HG02623 (cell line): ENCODE measurements at regions not wholly inside any gene's neighbourhood (a gene's known extent, or its start where the extent isn't known, plus 50 kb on each side); places are given as distances from the start of the nearest gene placed in this dataset.

Source experiments
- ATAC-seq: cut with Tn5 transposase; IDR thresholded peaks from one replicate; pipeline ENCODE4 v1.9.1; 2021; ENCODE audit warnings: moderate library complexity; ENCODE audit not compliant: unreplicated experiment

GRCh38 chr4:11342401-11342800 is 86.3 kb downstream of the HS3ST1 start:
- no peak for ATAC-seq

- peak; percentile 34 for ATAC-seq
Observed at GRCh38 chr4:11341337-11342043, 87.2 kb downstream of the HS3ST1 start.

DNA sequence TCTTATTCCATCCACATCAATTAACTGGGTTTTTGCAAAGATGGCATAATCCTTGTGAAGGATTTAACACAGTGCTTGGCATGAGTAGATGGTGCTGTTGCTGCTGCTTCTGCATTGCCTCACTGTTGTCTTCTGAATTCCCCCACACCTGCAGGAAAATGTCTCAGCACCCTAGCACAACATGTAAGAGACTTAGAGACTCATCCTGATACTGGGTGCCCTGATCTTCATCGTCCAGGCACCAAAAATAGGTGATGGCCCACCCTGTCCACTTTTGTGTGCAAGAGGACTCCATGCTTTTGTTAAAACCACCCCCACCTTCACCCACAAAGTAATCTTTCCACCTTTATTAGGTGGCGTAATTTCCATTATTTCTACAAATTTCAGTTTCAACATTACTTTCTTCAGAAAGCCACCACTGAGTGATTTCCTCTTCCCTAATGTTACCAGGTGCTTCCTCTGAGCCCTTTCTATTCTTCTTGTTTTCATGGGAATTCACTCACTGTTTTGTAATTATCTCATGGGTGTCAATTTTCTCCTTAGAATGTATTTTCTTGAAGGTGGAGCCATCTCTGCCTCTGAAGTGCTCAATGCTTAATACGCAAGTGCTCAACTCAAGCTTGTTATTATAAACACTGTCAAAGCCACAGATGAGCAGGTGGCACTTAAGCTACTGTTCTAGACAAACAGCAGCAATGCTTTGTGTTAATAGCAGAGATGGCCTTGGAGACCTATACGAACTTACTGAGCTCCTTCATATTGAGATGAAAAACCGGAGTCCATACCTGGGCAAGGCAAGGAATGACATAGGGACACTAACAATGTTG is 89.5 kb downstream of the HS3ST1 start:
- ATAC-seq, result peak; percentile 44

- no peak for ATAC-seq
Observed at GRCh38 chr4:11337287-11337686, 91.4 kb downstream of the HS3ST1 start.

- no peak for ATAC-seq
Observed at GRCh38 chr4:11336435-11336834, 92.3 kb downstream of the HS3ST1 start.

DNA sequence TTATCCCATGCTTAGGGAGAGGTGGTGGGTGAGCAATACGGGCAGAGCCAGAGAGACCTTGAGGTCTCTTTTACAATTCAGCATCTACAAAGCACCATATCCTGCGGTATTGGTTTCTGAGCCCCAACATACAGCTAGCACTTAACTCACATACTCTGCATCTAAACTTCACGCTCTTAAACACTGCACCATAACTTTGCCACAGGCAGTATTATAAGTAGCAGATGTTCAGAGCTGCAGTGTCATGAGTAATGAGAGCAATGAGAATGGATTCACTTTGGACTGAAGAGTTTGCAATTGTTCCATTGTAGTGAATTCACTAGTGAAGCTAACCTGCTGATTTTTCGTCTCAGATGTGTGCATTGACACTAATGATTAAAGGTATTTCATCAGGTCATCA is 93.8 kb downstream of the HS3ST1 start:
- ATAC-seq, result no peak

DNA sequence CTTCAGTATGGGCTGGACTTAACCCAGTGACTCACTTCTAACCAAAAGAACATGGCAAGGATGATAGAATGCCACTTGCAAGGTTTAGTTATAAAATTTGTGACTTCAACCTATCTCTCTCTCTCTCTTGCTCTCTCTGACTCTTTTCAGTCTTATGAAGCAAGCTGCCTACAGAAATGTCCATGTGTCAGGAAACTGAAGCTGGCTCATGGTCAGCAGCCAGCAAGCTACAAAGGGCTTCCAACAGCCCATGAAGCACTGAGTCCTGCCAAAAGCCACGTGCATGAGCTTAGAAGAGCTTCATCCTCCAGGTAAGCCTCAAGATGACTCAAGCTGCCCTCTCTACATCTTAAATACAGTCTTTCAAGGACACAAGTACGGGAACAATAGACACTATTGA is 100.3 kb downstream of the HS3ST1 start:
- ATAC-seq, result no peak

DNA sequence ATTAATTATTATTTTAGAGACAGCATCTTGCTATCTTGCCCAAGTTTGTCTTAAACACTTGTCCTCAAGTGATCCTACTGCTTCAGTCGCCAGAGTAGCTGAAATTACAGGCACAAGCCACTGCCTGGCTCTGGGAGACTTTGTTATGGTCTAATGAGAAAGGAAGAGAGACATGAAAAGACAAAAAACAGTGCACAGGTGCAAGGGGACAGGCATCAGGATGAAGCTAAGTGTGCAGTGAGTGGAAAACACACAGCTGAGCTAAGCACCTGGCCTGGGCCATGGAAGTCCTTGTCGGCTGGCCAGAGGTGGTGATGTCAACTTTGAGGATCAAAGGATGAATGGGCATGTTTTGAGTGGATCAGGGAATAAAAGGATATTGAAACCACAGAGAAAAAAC is 102.7 kb downstream of the HS3ST1 start:
- no peak for ATAC-seq

DNA sequence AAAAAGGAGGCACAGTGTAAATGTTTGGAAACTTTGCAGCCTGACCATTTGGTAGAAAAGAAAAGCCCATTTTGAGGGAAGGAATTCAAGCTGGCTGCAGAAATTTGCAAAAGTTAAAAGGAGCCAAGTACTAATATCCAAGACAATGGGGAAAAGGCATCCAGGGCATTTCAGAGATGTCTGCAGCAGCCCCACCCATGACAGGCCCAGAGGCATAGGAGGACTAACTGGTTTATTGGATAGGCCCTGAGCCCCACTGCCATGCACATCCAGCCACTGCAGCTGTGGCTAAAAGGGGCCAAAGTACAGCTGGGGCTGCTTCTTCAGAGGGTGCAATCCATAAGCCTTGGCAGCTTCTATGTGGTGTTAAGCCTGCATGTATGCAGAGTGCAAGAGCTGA is 104.9 kb downstream of the HS3ST1 start:
- no peak for ATAC-seq

- no peak for ATAC-seq
Observed at GRCh38 chr4:11313157-11313943, 115.3 kb downstream of the HS3ST1 start.

GRCh38 chr4:11312389-11312788 is 116.3 kb downstream of the HS3ST1 start:
- no peak for ATAC-seq

DNA sequence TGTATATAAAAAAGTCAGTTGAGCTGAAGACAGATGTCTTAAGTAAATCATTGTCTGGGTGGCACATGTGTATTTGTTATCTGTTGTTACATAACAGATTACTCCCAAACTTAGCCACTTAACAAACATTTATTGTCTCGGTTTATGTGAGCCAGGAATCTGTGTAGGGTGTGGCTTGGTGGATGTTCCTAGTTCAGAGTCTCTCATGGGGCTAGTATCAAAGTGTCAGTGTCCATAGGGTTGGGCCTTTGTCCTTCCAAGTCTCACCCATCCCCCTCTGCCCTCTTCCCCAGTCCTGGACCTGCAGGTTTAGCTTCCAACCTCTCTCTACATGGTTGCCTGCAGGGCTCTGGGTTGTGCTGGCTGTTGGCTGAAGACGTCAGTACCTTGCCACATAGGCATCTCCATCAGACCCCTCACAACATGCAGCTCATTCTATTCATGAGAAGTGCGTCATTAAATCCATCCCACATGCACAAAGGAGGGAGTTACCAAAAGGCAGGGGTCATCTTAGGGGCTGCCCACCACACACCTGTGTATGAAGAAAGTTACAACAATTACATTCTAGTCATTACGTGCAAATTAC is 127.5 kb downstream of the HS3ST1 start:
- no peak for ATAC-seq

DNA sequence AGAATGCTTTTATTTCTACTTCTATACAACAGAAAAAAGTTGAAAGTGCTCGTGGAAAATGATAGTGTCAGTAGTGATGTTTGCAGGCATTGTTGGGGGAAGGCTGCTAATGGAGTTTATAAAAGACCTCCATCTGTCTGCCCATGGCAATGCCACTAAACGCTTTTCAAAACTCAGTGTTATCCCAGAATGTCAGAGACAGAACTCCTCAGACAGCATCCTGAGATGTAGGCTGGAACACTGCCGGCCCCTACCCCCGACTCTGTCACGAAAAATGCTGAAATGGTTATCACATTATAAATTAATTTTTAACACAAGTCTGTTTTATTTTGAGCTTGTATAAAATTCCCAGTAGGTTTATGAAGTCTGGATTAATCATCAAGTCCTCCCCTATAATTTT is 128.9 kb downstream of the HS3ST1 start:
- ATAC-seq, result no peak

- ATAC-seq, result no peak
Observed at GRCh38 chr4:11299016-11299415, 129.7 kb downstream of the HS3ST1 start.

DNA sequence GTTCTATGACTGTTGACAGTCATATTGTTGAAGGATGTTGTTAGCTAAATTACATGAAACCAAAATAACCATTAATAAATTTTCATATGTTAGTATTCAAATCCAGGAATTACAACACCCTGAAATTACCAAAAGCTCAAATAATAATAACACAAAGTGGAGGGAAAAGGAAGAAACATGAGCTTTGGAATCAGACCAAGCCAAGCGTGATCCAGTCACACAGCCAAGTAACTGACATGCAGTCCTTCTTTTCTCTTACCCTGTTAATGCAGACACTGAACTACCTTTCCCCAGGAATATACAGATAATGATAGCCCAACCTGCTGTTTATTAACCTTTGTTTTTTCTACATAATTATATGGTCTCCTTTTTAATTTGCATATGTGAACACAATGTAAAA is 130.2 kb downstream of the HS3ST1 start:
- ATAC-seq, result no peak

- no peak for ATAC-seq
Observed at GRCh38 chr4:11297627-11298026, 131.1 kb downstream of the HS3ST1 start.

DNA sequence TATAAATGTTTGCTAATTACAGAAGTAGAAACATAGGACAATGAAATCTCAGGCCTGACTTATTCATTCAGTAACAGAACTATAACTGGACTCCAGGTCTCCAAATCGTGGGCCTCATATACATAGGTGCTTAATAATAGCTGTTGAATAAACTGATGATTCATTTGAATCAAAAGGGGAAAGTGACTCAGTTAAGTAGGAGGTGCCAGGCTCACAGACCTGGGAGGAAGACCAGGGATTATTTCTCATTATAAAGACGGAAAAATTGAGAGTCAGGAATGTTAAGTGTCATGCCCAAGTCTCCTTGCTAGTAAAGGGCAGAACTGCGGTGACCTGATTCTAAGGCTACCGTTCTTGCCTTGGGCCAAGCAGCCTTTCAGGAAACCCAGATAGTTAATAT is 131.5 kb downstream of the HS3ST1 start:
- ATAC-seq, result no peak

DNA sequence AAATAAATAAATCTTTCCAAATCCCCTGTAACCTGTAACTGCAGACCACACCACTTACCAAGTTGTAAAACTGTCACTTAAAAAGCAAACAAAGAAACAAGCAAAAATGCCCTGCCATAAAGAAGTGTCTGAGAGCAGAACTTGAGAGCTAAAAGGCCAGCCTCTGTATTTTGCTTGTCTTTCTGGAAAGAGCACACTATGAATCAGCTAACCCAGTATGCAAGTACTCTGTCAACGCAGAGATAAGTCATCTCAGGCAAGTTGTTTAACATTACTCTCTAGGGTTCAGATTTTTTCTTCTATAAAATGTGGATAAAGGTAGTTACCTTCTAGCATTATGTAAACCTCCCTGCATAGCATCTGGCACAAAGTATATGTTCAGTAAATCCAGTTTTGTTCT is 134.8 kb downstream of the HS3ST1 start:
- ATAC-seq, result no peak

DNA sequence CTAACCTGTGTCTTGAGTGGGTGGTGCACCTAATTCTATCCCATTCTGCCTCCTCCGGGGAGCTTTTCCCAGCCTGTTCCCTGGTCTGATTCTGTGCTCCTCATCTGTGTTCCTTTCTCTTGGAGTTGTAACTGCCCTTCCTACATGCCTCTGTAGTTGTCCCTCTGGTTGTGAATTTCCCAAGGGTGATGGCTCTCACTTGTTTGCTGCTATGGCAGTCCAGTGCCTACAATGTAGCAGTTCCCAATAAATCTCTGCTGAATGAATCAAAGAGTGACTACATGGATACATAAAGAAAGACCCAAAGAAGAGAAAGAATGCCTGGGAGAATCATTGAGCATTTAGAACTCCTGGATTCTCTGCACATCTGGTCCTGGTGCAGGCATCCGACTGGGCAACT is 141.6 kb downstream of the HS3ST1 start:
- ATAC-seq, result no peak

DNA sequence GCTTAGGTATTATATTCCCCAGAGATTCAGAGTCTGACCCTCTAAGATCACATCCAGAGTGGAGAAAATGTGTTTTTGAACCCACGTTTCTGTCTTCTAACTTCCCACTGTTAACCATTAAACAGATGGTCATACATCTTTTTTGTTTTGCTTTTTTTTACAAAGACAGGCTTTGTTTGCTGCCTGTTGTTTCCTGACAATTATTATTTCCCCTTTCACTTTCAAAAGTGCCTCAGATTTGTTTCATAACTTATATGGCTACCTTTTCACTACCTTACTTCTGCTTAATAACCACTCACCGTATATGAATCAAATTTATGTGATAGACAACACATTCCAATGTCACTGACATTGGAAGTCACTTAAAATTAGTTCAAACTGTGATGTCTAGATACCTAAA is 142.2 kb downstream of the HS3ST1 start:
- peak; percentile 82 for ATAC-seq

DNA sequence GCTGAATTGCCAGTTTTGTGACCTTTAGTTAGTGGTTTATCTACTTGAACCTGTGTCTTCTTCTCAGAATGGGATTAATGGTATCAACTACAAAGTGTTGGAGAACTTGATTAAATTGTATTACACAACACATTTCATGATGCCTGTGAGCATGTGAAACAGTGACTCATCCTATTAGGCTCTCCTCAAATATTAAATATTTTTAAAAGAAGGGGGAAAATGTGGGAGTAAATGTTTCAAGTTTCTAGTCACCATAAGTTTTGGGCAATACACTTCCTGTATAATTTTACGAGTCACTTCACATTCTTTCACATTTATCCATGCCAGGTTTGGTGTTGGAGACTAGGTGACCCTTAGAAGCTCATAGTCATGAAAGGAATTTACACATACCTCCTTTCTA is 147.0 kb downstream of the HS3ST1 start:
- ATAC-seq, result no peak
